GM12878 (cell line): ENCODE measurements at regions not wholly inside any gene's neighbourhood (a gene's known extent, or its start where the extent isn't known, plus 50 kb on each side); places are given as distances from the start of the nearest gene placed in this dataset.

ENCODE experiments used
- ATAC-seq: fragments of 200-7000 bp; cut with Tn5 transposase; 3 replicates; pipeline ENCODE4 v1.9.1; 2020; ENCODE audit warnings: mild to moderate bottlenecking, moderate library complexity
- BruUV-seq: library from RNA; stranded (reverse); fragments of 400-500 nt; replicated peaks from 2 replicates; lab custom pipeline; 2021; lab: Mats Ljungman, UMichigan
- CTCF ChIA-PET: fragments of 300-600 bp; sonication (Branson Sonifier 250); formaldehyde crosslinking; extraction: SDS; loops from one replicate; lab custom pipeline; 2021; ENCODE audit warnings: inconsistent platforms; lab: Yijun Ruan, JAX
- POLR2A ChIA-PET: fragments of 350-600 bp; formaldehyde crosslinking; extraction: SDS; loops from one replicate; lab custom pipeline; 2021; ENCODE audit warnings: inconsistent platforms; lab: Charles Lee
- RAD21 ChIA-PET: fragments of 300-600 bp; sonication (Branson Sonifier 250); formaldehyde crosslinking; loops from one replicate; lab custom pipeline; 2023; ENCODE audit warnings: antibody characterized with exemption; ENCODE audit not compliant: unreplicated experiment; lab: Charles Lee
- SMC1A ChIA-PET: fragments of 300-600 bp; sonication (Branson Sonifier 250); formaldehyde crosslinking; loops from one replicate; lab custom pipeline; 2023; ENCODE audit not compliant: unreplicated experiment, uncharacterized antibody; lab: Charles Lee
- DNase-seq: peaks from one replicate; pipeline ENCODE4 v3.0.0-alpha.2; 2011; ENCODE audit warnings: low read depth, low spot score
- FAIRE-seq: peaks from 3 replicates; lab custom pipeline; 2011; peaks lifted over from hg19 to GRCh38; lab: Jason Lieb, UNC
- H2AFZ ChIP-seq: 2 replicates; pipeline ENCODE4 v1.6.0; 2011; ENCODE audit warnings: low read depth, low read length, control low read depth; ENCODE audit not compliant: control insufficient read depth
- H3K27ac ChIP-seq: 2 replicates; pipeline ENCODE4 v1.5.1; 2011; ENCODE audit warnings: control low read depth; ENCODE audit not compliant: control insufficient read depth, insufficient read depth
- H3K27me3 ChIP-seq, 2 experiments: replicated peaks in 1 of 2; 2 replicates each; pipeline versions ENCODE4 v1.6.0 to v1.6.1; 2011; ENCODE audit warnings: low read length in 1 of 2; ENCODE audit not compliant: control insufficient read depth in 2 of 2, insufficient read depth in 2 of 2
- H3K36me3 ChIP-seq, 2 experiments: 2 replicates each; pipeline ENCODE4 v1.5.1; 2011; ENCODE audit warnings: low read length in 1 of 2; ENCODE audit not compliant: control insufficient read depth in 2 of 2, insufficient read depth in 2 of 2
- H3K4me1 ChIP-seq: 2 replicates; pipeline ENCODE4 v1.6.1; 2011; ENCODE audit warnings: mild to moderate bottlenecking, low read length, moderate library complexity, mixed read lengths; ENCODE audit not compliant: control insufficient read depth, insufficient read depth
- H3K4me2 ChIP-seq: 2 replicates; pipeline ENCODE4 v1.6.0; 2011; ENCODE audit warnings: control low read depth; ENCODE audit not compliant: control insufficient read depth, insufficient read depth
- H3K4me3 ChIP-seq: fragments of 200-600 bp; sonication (generic); 2 replicates; pipeline ENCODE4 v1.5.1; 2016
- H3K79me2 ChIP-seq: 2 replicates; pipeline ENCODE4 v1.6.0; 2011; ENCODE audit warnings: low read length; ENCODE audit not compliant: control insufficient read depth, insufficient read depth
- H3K9ac ChIP-seq: 2 replicates; pipeline ENCODE4 v1.8.0; 2011; ENCODE audit warnings: low read length, control low read depth, mixed read lengths; ENCODE audit not compliant: control insufficient read depth, insufficient read depth
- H3K9me3 ChIP-seq: replicated peaks from 3 replicates; pipeline ENCODE4 v1.5.1; 2011; ENCODE audit warnings: mild to moderate bottlenecking, low read length; ENCODE audit not compliant: control insufficient read depth, insufficient read depth
- H4K20me1 ChIP-seq: 2 replicates; pipeline ENCODE4 v1.6.0; 2011; ENCODE audit not compliant: control insufficient read depth, insufficient read depth
- BCL3 ChIP-seq: IDR thresholded peaks from 2 replicates; pipeline ENCODE4 v1.6.1; 2011; ENCODE audit warnings: borderline replicate concordance, low read depth, mild to moderate bottlenecking, moderate library complexity, low read length; ENCODE audit not compliant: insufficient read depth, poor library complexity, severe bottlenecking
- CHD2 ChIP-seq: IDR thresholded peaks from 2 replicates; pipeline ENCODE4 v1.6.1; 2011; ENCODE audit warnings: low read depth, low read length, improper control_type of control experiment, borderline replicate concordance
- ETV6 ChIP-seq, 2 experiments: fragments of 450-650 bp in 1 of 2; IDR thresholded peaks in 1 of 2; conservative IDR thresholded peaks in 1 of 2; 2 replicates each; pipeline ENCODE4 v1.6.1; 2014; ENCODE audit warnings: antibody characterized with exemption in 1 of 2, borderline replicate concordance in 1 of 2, low read depth in 1 of 2, mild to moderate bottlenecking in 1 of 2, moderate library complexity in 1 of 2
- MTA3 ChIP-seq: IDR thresholded peaks from 2 replicates; pipeline ENCODE4 v1.6.1; 2012; ENCODE audit warnings: low read length, inconsistent platforms, borderline replicate concordance
- MYC ChIP-seq: IDR thresholded peaks from 2 replicates; pipeline ENCODE4 v1.6.1; 2011; ENCODE audit warnings: mild to moderate bottlenecking, low read length, moderate library complexity, inconsistent platforms; ENCODE audit not compliant: insufficient read depth, insufficient replicate concordance, insufficient read length, severe bottlenecking
- NR2C2 ChIP-seq: IDR thresholded peaks from 2 replicates; pipeline ENCODE4 v1.6.1; 2011; ENCODE audit warnings: borderline replicate concordance, low read depth; ENCODE audit not compliant: control insufficient read depth, insufficient read length
- PAX5 ChIP-seq: IDR thresholded peaks from 2 replicates; pipeline ENCODE4 v1.6.1; 2011; ENCODE audit warnings: low read depth, low read length, borderline replicate concordance
- PBX3 ChIP-seq: IDR thresholded peaks from 2 replicates; pipeline ENCODE4 v1.6.1; 2011; ENCODE audit warnings: mild to moderate bottlenecking, low read depth, low read length, moderate library complexity; ENCODE audit not compliant: insufficient replicate concordance
- RBBP5 ChIP-seq: fragments of 200-600 bp; sonication (generic); conservative IDR thresholded peaks from 2 replicates; pipeline ENCODE4 v1.6.1; 2016
- SUPT20H ChIP-seq: IDR thresholded peaks from 2 replicates; pipeline ENCODE4 v1.6.1; 2011; ENCODE audit warnings: low read depth, mild to moderate bottlenecking, low read length, moderate library complexity, borderline replicate concordance; ENCODE audit not compliant: control insufficient read depth
- YY1 ChIP-seq: IDR thresholded peaks from 2 replicates; pipeline ENCODE4 v1.6.1; 2011; ENCODE audit warnings: low read depth, mild to moderate bottlenecking, low read length
- ZNF207 ChIP-seq: fragments of 450-650 bp; IDR thresholded peaks from 2 replicates; pipeline ENCODE4 v1.6.1; 2014; ENCODE audit warnings: antibody characterized with exemption, mild to moderate bottlenecking, borderline replicate concordance
- ZNF274 ChIP-seq: IDR thresholded peaks from one replicate; pipeline ENCODE4 v1.8.0; 2011; ENCODE audit not compliant: insufficient read length, insufficient read depth
- ZSCAN29 ChIP-seq: fragments of 450-650 bp; IDR thresholded peaks from 2 replicates; pipeline ENCODE4 v1.6.1; 2017; ENCODE audit warnings: mild to moderate bottlenecking, moderate library complexity
- WGBS: methylation state at CpG from one replicate; pipeline ENCODE4 v1.1.6; 2016; ENCODE audit warnings: low lambda C conversion rate; ENCODE audit not compliant: insufficient replicate concordance, insufficient coverage; ENCODE audit errors: missing lambda C conversion rate; 5-methylcytosine and 5-hydroxymethylcytosine counted together
- in situ Hi-C: fragments of 300-500 bp; cut with MboI; formaldehyde crosslinking; loops from 9 replicates; pipeline ENCODE4 v1.14.3; 2018; ENCODE audit warnings: mixed read lengths
- intact Hi-C: fragments of 100-400 bp; cut with micrococcal nuclease; formaldehyde crosslinking; loops from one replicate; pipeline ENCODE4 v1.14.2; 2022; ENCODE audit not compliant: unreplicated experiment

- TF ChIP-seq BCL3 = no peak
- no peak for TF ChIP-seq PBX3
- no peak for TF ChIP-seq RBBP5
Observed at GRCh38 chr7:8988267-8988666, 554.9 kb downstream of the NXPH1 start (continued).

- ATAC-seq (no peak), DNase-seq (no peak), FAIRE-seq (no peak)
- no peaks in the 10 kb centered on the region for H3K27me3 ChIP-seq
- H3K9ac ChIP-seq = no peak overlapping the region
- H3K9me3 ChIP-seq = no peaks in the 10 kb centered on the region
- intact Hi-C loops (no loop called here), in situ Hi-C loops (no loop called here)
- no peak for TF ChIP-seq NR2C2
- TF ChIP-seq PAX5 = no peak
- no peak for TF ChIP-seq SUPT20H
- TF ChIP-seq PBX3 = no peak
- TF ChIP-seq CHD2 = no peak
- TF ChIP-seq MTA3 = no peak
- TF ChIP-seq ZNF274 = no peak
- TF ChIP-seq ETV6 (conservative IDR thresholded peaks at IDR 0.05 in 1 of 2, IDR thresholded peaks at IDR 0.05 in 1 of 2; ENCODE audit: borderline replicate concordance in 1 of 2, low read depth in 1 of 2) = no peak
- TF ChIP-seq ZSCAN29 = no peak
- no peak for TF ChIP-seq MYC
- TF ChIP-seq YY1 = no peak
- TF ChIP-seq ZNF207 = no peak
- no peak overlapping the region for H2AFZ ChIP-seq
- no peak overlapping the region for H3K4me3 ChIP-seq
- ChIA-PET CTCF (interaction anchor here (1.0 kb wide), 1 partner anchor 15 kb away, joined by 3 read pairs; no protein-coding TSS in a partner anchor), SMC1A (interaction anchor here (1.3 kb wide), 1 partner anchor 17 kb away, joined by 3 read pairs; no protein-coding TSS in a partner anchor), RAD21 (no interaction called here), POLR2A (no interaction called here)
- 82% methylated on average over 2 of the region's 2 CpGs for WGBS
- H3K79me2 ChIP-seq = no peaks in the 10 kb centered on the region
- no TSS peak for BruUV-seq
- no peak overlapping the region for H3K27ac ChIP-seq
- no peaks in the 10 kb centered on the region for H3K4me1 ChIP-seq
- H3K36me3 ChIP-seq = no peaks in the 10 kb centered on the region
- no peak overlapping the region for H3K4me2 ChIP-seq
- H4K20me1 ChIP-seq = no peaks in the 10 kb centered on the region
Observed at GRCh38 chr7:8991159-8991558, 557.8 kb downstream of the NXPH1 start.
